GM23338 (cell line): ENCODE measurements at regions not wholly inside any gene's neighbourhood (a gene's known extent, or its start where the extent isn't known, plus 50 kb on each side); places are given as distances from the start of the nearest gene placed in this dataset.

Experiments used
- ATAC-seq: fragments of 200-7000 bp; cut with Tn5 transposase; 3 replicates; pipeline ENCODE4 v1.9.1; 2020
- DNase-seq: peaks from one replicate; pipeline ENCODE4 v3.0.0-alpha.2; 2015; ENCODE audit warnings: low spot score
- H2AFZ ChIP-seq: fragments of 200-600 bp; sonication (generic); 2 replicates; pipeline ENCODE4 v1.8.0; 2016; ENCODE audit warnings: antibody characterized with exemption, mild to moderate bottlenecking, moderate library complexity
- H3F3A ChIP-seq: fragments of 200-600 bp; sonication (generic); replicated peaks from 2 replicates; pipeline ENCODE4 v1.8.0; 2017; ENCODE audit warnings: antibody characterized with exemption, mixed run types, low read depth
- H3K27ac ChIP-seq: fragments of 200-600 bp; sonication (generic); 2 replicates; pipeline ENCODE4 v1.6.1; 2016; ENCODE audit warnings: low read depth
- H3K27me3 ChIP-seq: fragments of 200-600 bp; sonication (generic); 2 replicates; pipeline ENCODE4 v1.8.0; 2016; ENCODE audit warnings: mild to moderate bottlenecking, mixed run types, moderate library complexity; ENCODE audit not compliant: insufficient read depth
- H3K36me3 ChIP-seq: fragments of 200-600 bp; sonication (generic); 2 replicates; pipeline ENCODE4 v1.8.0; 2016; ENCODE audit warnings: mild to moderate bottlenecking; ENCODE audit not compliant: insufficient read depth
- H3K4me1 ChIP-seq: fragments of 200-600 bp; sonication (generic); 2 replicates; pipeline ENCODE4 v1.8.0; 2016; ENCODE audit warnings: mild to moderate bottlenecking, moderate library complexity; ENCODE audit not compliant: insufficient read depth
- H3K4me2 ChIP-seq: fragments of 200-600 bp; sonication (generic); 2 replicates; pipeline ENCODE4 v1.7.1; 2017; ENCODE audit warnings: mixed run types
- H3K4me3 ChIP-seq: fragments of 200-600 bp; sonication (generic); 2 replicates; pipeline ENCODE4 v1.6.1; 2016; ENCODE audit warnings: mixed run types
- H3K79me2 ChIP-seq: fragments of 200-600 bp; sonication (generic); replicated peaks from 2 replicates; pipeline ENCODE4 v1.8.0; 2017; ENCODE audit warnings: mild to moderate bottlenecking; ENCODE audit not compliant: insufficient read depth
- H3K9me2 ChIP-seq: fragments of 200-600 bp; sonication (generic); 2 replicates; pipeline ENCODE4 v1.8.0; 2017; ENCODE audit not compliant: insufficient read depth
- H4K20me1 ChIP-seq: fragments of 200-600 bp; sonication (generic); replicated peaks from 2 replicates; pipeline ENCODE4 v1.8.0; 2017; ENCODE audit warnings: mild to moderate bottlenecking; ENCODE audit not compliant: insufficient read depth
- H3K27ac Mint-ChIP-seq: 2 replicates; pipeline ENCODE4 v1.8.0; 2020; ENCODE audit warnings: inconsistent platforms, mild to moderate bottlenecking, moderate library complexity, mixed read lengths
- H3K27me3 Mint-ChIP-seq: 3 replicates; pipeline ENCODE4 v1.8.0; 2022; ENCODE audit warnings: low read depth, mild to moderate bottlenecking, moderate library complexity, mixed read lengths, inconsistent platforms; ENCODE audit not compliant: insufficient read depth, poor library complexity
- H3K36me3 Mint-ChIP-seq: 3 replicates; pipeline ENCODE4 v1.8.0; 2021; ENCODE audit warnings: low read depth, mild to moderate bottlenecking, inconsistent platforms, moderate library complexity, mixed read lengths
- H3K4me1 Mint-ChIP-seq: 3 replicates; pipeline ENCODE4 v1.8.0; 2020; ENCODE audit warnings: mild to moderate bottlenecking, inconsistent platforms, mixed read lengths
- H3K4me3 Mint-ChIP-seq: 3 replicates; pipeline ENCODE4 v1.8.0; 2021; ENCODE audit warnings: moderate library complexity, mild to moderate bottlenecking, inconsistent platforms, mixed read lengths
- H3K9me3 Mint-ChIP-seq: 3 replicates; pipeline ENCODE4 v1.8.0; 2020; ENCODE audit warnings: moderate library complexity, mild to moderate bottlenecking, inconsistent platforms, mixed read lengths
- CREB1 ChIP-seq: fragments of 250-450 bp; sonication (Bioruptor Pico); IDR thresholded peaks from 2 replicates; pipeline ENCODE4 v1.5.0; 2020; ENCODE audit warnings: low read depth, mild to moderate bottlenecking, moderate library complexity
- ETS1 ChIP-seq: IDR thresholded peaks from 2 replicates; pipeline ENCODE4 v1.6.1; 2016; ENCODE audit warnings: antibody characterized with exemption
- EZH2 ChIP-seq: fragments of 200-600 bp; sonication (generic); IDR thresholded peaks from one replicate; pipeline ENCODE4 v1.8.0; 2017; ENCODE audit warnings: antibody characterized with exemption, mild to moderate bottlenecking, low read depth; ENCODE audit not compliant: unreplicated experiment
- EZH2phosphoT487 ChIP-seq: fragments of 200-600 bp; sonication (generic); IDR thresholded peaks from one replicate; pipeline ENCODE4 v1.8.1; 2018; ENCODE audit warnings: antibody characterized with exemption; ENCODE audit not compliant: unreplicated experiment
- JUNB ChIP-seq: IDR thresholded peaks from one replicate; pipeline ENCODE4 v1.6.1; 2016; ENCODE audit warnings: antibody characterized with exemption; ENCODE audit not compliant: unreplicated experiment
- NANOG ChIP-seq: IDR thresholded peaks from 2 replicates; pipeline ENCODE4 v1.6.1; 2016; ENCODE audit warnings: antibody characterized with exemption, borderline replicate concordance
- POLR2AphosphoS5 ChIP-seq: IDR thresholded peaks from 2 replicates; pipeline ENCODE4 v1.6.1; 2016; ENCODE audit warnings: antibody characterized with exemption, low read depth
- REST ChIP-seq: IDR thresholded peaks from one replicate; pipeline ENCODE4 v1.6.1; 2018; ENCODE audit warnings: antibody characterized with exemption; ENCODE audit not compliant: unreplicated experiment
- STAT1 ChIP-seq: IDR thresholded peaks from one replicate; pipeline ENCODE4 v1.6.1; 2016; ENCODE audit warnings: antibody characterized with exemption; ENCODE audit not compliant: unreplicated experiment
- ZNF114 ChIP-seq: fragments of 250-450 bp; sonication (Bioruptor Pico); IDR thresholded peaks from 2 replicates; pipeline ENCODE4 v1.5.0; 2020; ENCODE audit warnings: mild to moderate bottlenecking, moderate library complexity
- ZNF331 ChIP-seq: fragments of 250-450 bp; sonication (Bioruptor Pico); IDR thresholded peaks from 2 replicates; pipeline ENCODE4 v1.5.0; 2020; ENCODE audit warnings: low read depth, mild to moderate bottlenecking, moderate library complexity
- ZNF462 ChIP-seq: fragments of 250-450 bp; sonication (Bioruptor Pico); IDR thresholded peaks from 2 replicates; pipeline ENCODE4 v1.5.0; 2020; ENCODE audit warnings: mild to moderate bottlenecking, moderate library complexity

- ATAC-seq, result no peak
- DNase-seq, result no peak
These were observed 162.5 kb upstream of the JUN start for GRCh38 chr1:58946390-58946789.

More at GRCh38 chr1:58946390-58946789, 162.5 kb upstream of the JUN start:
- H3K4me3 Mint-ChIP-seq, result no peak overlapping the region
- Histone ChIP-seq H3K27me3 (no peaks in the 10 kb centered on the region), H4K20me1 (no peaks in the 10 kb centered on the region), H3K4me3 (no peak overlapping the region), H3K27ac (no peak overlapping the region), H3F3A (no peaks in the 10 kb centered on the region), H2AFZ (no peak overlapping the region), H3K9me2 (no peaks in the 10 kb centered on the region), H3K79me2 (no peaks in the 10 kb centered on the region), H3K4me1 (no peaks in the 10 kb centered on the region), H3K36me3 (no peaks in the 10 kb centered on the region; the same call in 1 of the 2 replicates), H3K4me2 (no peak overlapping the region)
- H3K4me1 Mint-ChIP-seq, result no peaks in the 10 kb centered on the region
- H3K27ac Mint-ChIP-seq, result no peak overlapping the region
- H3K27me3 Mint-ChIP-seq, result peaks cover 1% of the 10 kb centered on the region
- no peaks in the 10 kb centered on the region for H3K36me3 Mint-ChIP-seq
- H3K9me3 Mint-ChIP-seq, result no peaks in the 10 kb centered on the region; the same call in 2 of the 3 replicates
- TF ChIP-seq ZNF462 (CRISPR knock-in tag) (no peak), ZNF331 (CRISPR knock-in tag) (no peak), JUNB (no peak), REST (no peak), EZH2phosphoT487 (no peak), CREB1 (CRISPR knock-in tag) (no peak), NANOG (no peak), EZH2 (no peak), ETS1 (no peak), ZNF114 (CRISPR knock-in tag) (no peak), POLR2AphosphoS5 (no peak), STAT1 (no peak)
